PC-3 (cell line): ENCODE measurements at regions not wholly inside any gene's neighbourhood (a gene's known extent, or its start where the extent isn't known, plus 50 kb on each side); places are given as distances from the start of the nearest gene placed in this dataset.

Experiments
- ATAC-seq: fragments of 200-7000 bp; cut with Tn5 transposase; 2 replicates; pipeline ENCODE4 v1.9.1; 2020; ENCODE audit warnings: mild to moderate bottlenecking, moderate library complexity
- BruUV-seq: library from RNA; stranded (reverse); fragments of 400-500 nt; replicated peaks from 2 replicates; lab custom pipeline; 2021; lab: Mats Ljungman, UMichigan
- CTCF ChIA-PET: fragments of 300-600 bp; sonication (Branson Sonifier 250); formaldehyde crosslinking; loops from one replicate; lab custom pipeline; 2022; ENCODE audit warnings: antibody characterized with exemption; lab: Charles Lee
- POLR2A ChIA-PET: fragments of 300-600 bp; sonication (Branson Sonifier 250); formaldehyde crosslinking; loops from one replicate; lab custom pipeline; 2022; ENCODE audit warnings: antibody characterized with exemption; ENCODE audit not compliant: unreplicated experiment; lab: Charles Lee
- DNase-seq: peaks from one replicate; pipeline ENCODE4 v3.0.0-alpha.2; 2015
- H2AFZ ChIP-seq: fragments of 300-600 bp; sonication (generic); 2 replicates; pipeline ENCODE4 v1.6.0; 2016; ENCODE audit warnings: antibody characterized with exemption, low read length
- H3F3A ChIP-seq: fragments of 300-600 bp; sonication (generic); one replicate; pipeline ENCODE4 v1.6.0; 2017; ENCODE audit warnings: antibody characterized with exemption, low read length, control low read depth, mild to moderate bottlenecking; ENCODE audit not compliant: unreplicated experiment
- H3K27ac ChIP-seq: fragments of 300-600 bp; sonication (generic); 2 replicates; pipeline ENCODE4 v1.5.1; 2016; ENCODE audit warnings: mild to moderate bottlenecking, low read length
- H3K27me3 ChIP-seq: fragments of 300-600 bp; sonication (generic); 2 replicates; pipeline ENCODE4 v1.6.1; 2016; ENCODE audit warnings: low read length, mixed read lengths
- H3K36me3 ChIP-seq: fragments of 300-600 bp; sonication (generic); 2 replicates; pipeline ENCODE4 v1.6.1; 2016; ENCODE audit warnings: low read depth, mixed run types, low read length, mixed read lengths
- H3K4me1 ChIP-seq: fragments of 300-600 bp; sonication (generic); 2 replicates; pipeline ENCODE4 v1.5.1; 2016; ENCODE audit warnings: low read length; ENCODE audit not compliant: insufficient read depth
- H3K4me2 ChIP-seq: fragments of 300-600 bp; sonication (generic); 2 replicates; pipeline ENCODE4 v1.6.0; 2016; ENCODE audit warnings: low read length
- H3K4me3 ChIP-seq: fragments of 300-600 bp; sonication (generic); 2 replicates; pipeline ENCODE4 v1.5.1; 2016; ENCODE audit warnings: mild to moderate bottlenecking, low read length, mixed read lengths
- H3K79me2 ChIP-seq: fragments of 300-600 bp; sonication (generic); 2 replicates; pipeline ENCODE4 v1.6.1; 2017; ENCODE audit warnings: low read length, mixed read lengths
- H3K9ac ChIP-seq: fragments of 300-600 bp; sonication (generic); 2 replicates; pipeline ENCODE4 v1.6.0; 2016; ENCODE audit warnings: mild to moderate bottlenecking, low read length
- H3K9me2 ChIP-seq: fragments of 300-600 bp; sonication (generic); replicated peaks from 2 replicates; pipeline ENCODE4 v1.6.1; 2016; ENCODE audit warnings: mixed run types, low read length, mixed read lengths
- H3K9me3 ChIP-seq: fragments of 300-600 bp; sonication (generic); 2 replicates; pipeline ENCODE4 v1.6.1; 2016; ENCODE audit warnings: low read length, mixed read lengths
- H4K20me1 ChIP-seq: fragments of 300-600 bp; sonication (generic); 2 replicates; pipeline ENCODE4 v1.6.1; 2016; ENCODE audit warnings: low read length, mixed read lengths
- CTCF ChIP-seq: fragments of 300-600 bp; sonication (generic); conservative IDR thresholded peaks from 2 replicates; pipeline ENCODE4 v1.5.1; 2017; ENCODE audit warnings: antibody characterized with exemption, low read depth, mild to moderate bottlenecking, low read length
- EZH2 ChIP-seq: fragments of 300-600 bp; sonication (generic); IDR thresholded peaks from one replicate; pipeline ENCODE4 v1.6.1; 2017; ENCODE audit warnings: antibody characterized with exemption, mild to moderate bottlenecking, low read length; ENCODE audit not compliant: unreplicated experiment
- EZH2phosphoT487 ChIP-seq: fragments of 300-600 bp; sonication (generic); IDR thresholded peaks from 2 replicates; pipeline ENCODE4 v1.6.1; 2018; ENCODE audit warnings: mild to moderate bottlenecking, antibody characterized with exemption, low read length, borderline replicate concordance
- intact Hi-C: fragments of 100-400 bp; cut with micrococcal nuclease; formaldehyde crosslinking; loops from 2 replicates; pipeline ENCODE4 v1.9.0; 2023

DNA sequence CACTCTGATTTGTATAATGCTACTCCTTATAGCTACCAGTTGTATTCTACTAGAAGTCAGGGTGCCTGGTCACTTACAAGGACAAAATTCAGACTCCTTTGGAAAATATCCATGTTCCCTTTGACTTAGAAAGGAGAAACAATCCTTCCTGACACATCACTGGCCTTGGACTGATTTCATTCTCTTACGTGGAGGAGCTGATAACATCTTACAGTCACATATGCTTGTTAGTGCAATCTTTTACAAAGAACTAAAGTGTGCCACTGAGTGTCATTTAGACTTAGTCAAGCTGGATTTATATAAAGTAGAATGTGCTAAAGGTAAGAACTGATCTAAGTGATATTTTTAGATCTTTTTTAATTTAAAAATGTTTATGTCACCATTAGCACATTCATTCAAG is 131.0 kb upstream of the TMTC2 start:
- H3K9me3 ChIP-seq: no peaks in the 10 kb centered on the region
- no peaks in the 10 kb centered on the region for H3K79me2 ChIP-seq
- ATAC-seq (no peak; the same call in 1 of the 2 replicates), DNase-seq (peak; percentile 15)
- no peak overlapping the region for H3K27ac ChIP-seq
- H3F3A ChIP-seq: no peaks in the 10 kb centered on the region
- H2AFZ ChIP-seq: no peak overlapping the region
- H4K20me1 ChIP-seq: no peaks in the 10 kb centered on the region
- H3K27me3 ChIP-seq: no peaks in the 10 kb centered on the region
- intact Hi-C loops: no loop called here
- H3K4me2 ChIP-seq: no peak overlapping the region
- TF ChIP-seq EZH2 (no peak), CTCF (no peak), EZH2phosphoT487 (no peak)
- H3K9me2 ChIP-seq: no peaks in the 10 kb centered on the region
- H3K4me3 ChIP-seq: no peak overlapping the region
- BruUV-seq: no TSS peak
- peaks cover 4% of the 10 kb centered on the region; the same call in 1 of the 2 replicates for H3K4me1 ChIP-seq
- POLR2A ChIA-PET: no interaction called here
- CTCF ChIA-PET: no interaction called here
- no peak overlapping the region for H3K9ac ChIP-seq
- H3K36me3 ChIP-seq: no peaks in the 10 kb centered on the region

GRCh38 chr12:82565966-82566365 is 120.7 kb upstream of the TMTC2 start:
- Histone ChIP-seq H2AFZ (no peak overlapping the region), H3K27ac (no peak overlapping the region), H3F3A (no peaks in the 10 kb centered on the region), H3K4me3 (no peak overlapping the region), H4K20me1 (no peaks in the 10 kb centered on the region), H3K79me2 (no peaks in the 10 kb centered on the region), H3K9me3 (no peaks in the 10 kb centered on the region), H3K4me2 (no peak overlapping the region), H3K4me1 (no peaks in the 10 kb centered on the region), H3K9me2 (no peaks in the 10 kb centered on the region), H3K36me3 (no peaks in the 10 kb centered on the region), H3K27me3 (no peaks in the 10 kb centered on the region), H3K9ac (no peak overlapping the region)
- intact Hi-C loops: no loop called here
- ChIA-PET POLR2A (no interaction called here), CTCF (interaction anchor here (0.5 kb wide), 1 partner anchor 1553 kb away, joined by 3 read pairs; no protein-coding TSS in a partner anchor)
- BruUV-seq: no TSS peak
- TF ChIP-seq CTCF: no peak
- no peak for TF ChIP-seq EZH2
- no peak for TF ChIP-seq EZH2phosphoT487
- ATAC-seq (no peak), DNase-seq (no peak)

DNA sequence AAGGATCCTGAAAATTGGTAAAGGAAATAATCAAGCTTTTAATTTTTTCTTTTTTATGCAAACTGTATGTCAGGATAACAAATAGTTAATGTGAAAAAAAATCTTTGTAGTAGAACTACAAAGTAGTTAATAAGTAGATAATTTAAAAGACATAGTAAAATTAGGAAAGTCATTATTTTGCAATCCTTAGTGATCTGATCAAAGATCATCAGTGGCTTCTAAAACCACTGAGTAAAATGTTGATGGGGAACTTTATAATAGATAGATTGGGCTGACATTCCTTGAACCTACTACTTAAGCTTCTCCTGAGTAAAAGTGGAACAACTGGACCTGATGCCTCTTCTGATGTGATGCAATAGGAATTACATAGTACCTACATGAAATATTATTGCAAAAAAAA is 119.0 kb upstream of the TMTC2 start:
- H2AFZ ChIP-seq: no peak overlapping the region
- no peak overlapping the region for H3K4me3 ChIP-seq
- intact Hi-C loops: no loop called here
- no peaks in the 10 kb centered on the region for H3F3A ChIP-seq
- no peaks in the 10 kb centered on the region for H3K9me3 ChIP-seq
- no peak overlapping the region for H3K4me2 ChIP-seq
- H3K9ac ChIP-seq: no peak overlapping the region
- H3K36me3 ChIP-seq: no peaks in the 10 kb centered on the region
- H4K20me1 ChIP-seq: no peaks in the 10 kb centered on the region
- TF ChIP-seq CTCF (no peak), EZH2phosphoT487 (no peak), EZH2 (no peak)
- no peaks in the 10 kb centered on the region for H3K27me3 ChIP-seq
- no peak for ATAC-seq
- H3K27ac ChIP-seq: no peak overlapping the region
- H3K79me2 ChIP-seq: no peaks in the 10 kb centered on the region
- POLR2A ChIA-PET: no interaction called here
- CTCF ChIA-PET: no interaction called here
- DNase-seq: no peak
- H3K4me1 ChIP-seq: no peaks in the 10 kb centered on the region
- H3K9me2 ChIP-seq: no peaks in the 10 kb centered on the region
- BruUV-seq: no TSS peak
